ENCODE measurements at regions not wholly inside any gene's neighbourhood (a gene's known extent, or its start where the extent isn't known, plus 50 kb on each side); places are given as distances from the start of the nearest gene placed in this dataset.

GRCh38 chr1:98374098-98374497 lies 287.4 kb upstream of the SNX7 start:
- TF ChIP-seq CTCF (IDR thresholded peaks at IDR 0.05) = no peak
- TF ChIP-seq KDM1A (IDR thresholded peaks at IDR 0.05; ENCODE audit: low read depth) = no peak
- no peak for TF ChIP-seq POLR2A (IDR thresholded peaks at IDR 0.05; ENCODE audit: low read length)
- no peak for TF ChIP-seq BHLHE40 (IDR thresholded peaks at IDR 0.05; ENCODE audit: low read depth, low read length)
- TF ChIP-seq MAX (IDR thresholded peaks at IDR 0.05) = no peak
- TF ChIP-seq MYC (IDR thresholded peaks at IDR 0.05; ENCODE audit: borderline replicate concordance, low read length) = no peak
- TF ChIP-seq EP300 (IDR thresholded peaks at IDR 0.05) = no peak
- no peak for TF ChIP-seq ESRRA (IDR thresholded peaks at IDR 0.05; ENCODE audit: borderline replicate concordance, low read length)
- no peak for TF ChIP-seq RFX5 (IDR thresholded peaks at IDR 0.05)
- no peak for TF ChIP-seq SREBF2 (IDR thresholded peaks at IDR 0.05)
- no peak for TF ChIP-seq NR3C1 (IDR thresholded peaks at IDR 0.05)
